Liver (tissue), 8 donors: ENCODE measurements at regions not wholly inside any gene's neighbourhood (a gene's known extent, or its start where the extent isn't known, plus 50 kb on each side); places are given as distances from the start of the nearest gene placed in this dataset.

ENCODE experiments used
- DNase-seq: peaks from one replicate; pipeline ENCODE4 v3.0.0-alpha.2; 2017; ENCODE audit warnings: low spot score
- H3K27ac ChIP-seq, 2 donors: one replicate each; pipeline ENCODE4 v1.7.0; 2013; ENCODE audit warnings: inconsistent platforms in 2 of 2, low read length in 2 of 2, control low read depth in 1 of 2, low read depth in 1 of 2, mild to moderate bottlenecking in 1 of 2
- H3K27me3 ChIP-seq, 4 donors: one replicate each; pipeline versions ENCODE4 v1.6.1 to v1.7.0; 2013; ENCODE audit warnings: low read length in 3 of 4, inconsistent platforms in 1 of 4, mild to moderate bottlenecking in 1 of 4, moderate library complexity in 1 of 4; ENCODE audit not compliant: control insufficient read depth in 4 of 4, insufficient read depth in 4 of 4
- H3K36me3 ChIP-seq, 4 donors: one replicate each; pipeline versions ENCODE4 v1.6.1 to v1.7.0; 2013; ENCODE audit warnings: low read length in 3 of 4, mild to moderate bottlenecking in 3 of 4, low read depth in 1 of 4, moderate library complexity in 1 of 4; ENCODE audit not compliant: control insufficient read depth in 4 of 4, insufficient read depth in 3 of 4
- H3K4me1 ChIP-seq, 4 donors: one replicate each; pipeline versions ENCODE4 v1.6.1 to v1.7.0; 2013; ENCODE audit warnings: low read length in 3 of 4, mild to moderate bottlenecking in 3 of 4, moderate library complexity in 1 of 4; ENCODE audit not compliant: control insufficient read depth in 4 of 4, insufficient read depth in 4 of 4
- H3K4me3 ChIP-seq, 3 donors: one replicate each; pipeline versions ENCODE4 v1.6.1 to v1.7.0; 2013; ENCODE audit warnings: low read length in 3 of 3, control low read depth in 1 of 3, low read depth in 1 of 3, mild to moderate bottlenecking in 1 of 3
- H3K9ac ChIP-seq, 2 donors: one replicate each; pipeline ENCODE4 v1.7.0; 2013; ENCODE audit warnings: low read length in 2 of 2, mild to moderate bottlenecking in 2 of 2, moderate library complexity in 2 of 2, control low read depth in 1 of 2, low read depth in 1 of 2
- H3K9me3 ChIP-seq, 4 donors: one replicate each; pipeline versions ENCODE4 v1.6.1 to v1.7.0; 2013; ENCODE audit warnings: low read length in 3 of 4; ENCODE audit not compliant: control insufficient read depth in 4 of 4
- EGR1 ChIP-seq, 2 donors: IDR thresholded peaks; 2 replicates each; pipeline ENCODE4 v1.6.1; 2016 to 2018; ENCODE audit warnings: antibody characterized with exemption in 2 of 2, low read depth in 2 of 2
- FOXA1 ChIP-seq: IDR thresholded peaks from 2 replicates; pipeline ENCODE4 v1.6.1; 2016; ENCODE audit warnings: antibody characterized with exemption
- FOXA2 ChIP-seq: IDR thresholded peaks from 2 replicates; pipeline ENCODE4 v1.6.1; 2016; ENCODE audit warnings: antibody characterized with exemption
- GABPA ChIP-seq, 2 donors: IDR thresholded peaks in 1 of 2; conservative IDR thresholded peaks in 1 of 2; 2 replicates each; pipeline ENCODE4 v1.6.1; 2016; ENCODE audit warnings: antibody characterized with exemption in 2 of 2, mild to moderate bottlenecking in 1 of 2, moderate library complexity in 1 of 2
- HNF4A ChIP-seq, 2 donors: conservative IDR thresholded peaks; 2 replicates each; pipeline ENCODE4 v1.6.1; 2016; ENCODE audit warnings: antibody characterized with exemption in 2 of 2, mild to moderate bottlenecking in 2 of 2
- HNF4G ChIP-seq: IDR thresholded peaks from 2 replicates; pipeline ENCODE4 v1.6.1; 2016; ENCODE audit warnings: antibody characterized with exemption
- JUND ChIP-seq, 2 donors: IDR thresholded peaks; 2 replicates each; pipeline ENCODE4 v1.6.1; 2016; ENCODE audit warnings: antibody characterized with exemption in 2 of 2
- NR2F2 ChIP-seq: IDR thresholded peaks from 2 replicates; pipeline ENCODE4 v1.6.1; 2016; ENCODE audit warnings: antibody characterized with exemption
- RAD21 ChIP-seq, 2 donors: IDR thresholded peaks; 2 replicates each; pipeline ENCODE4 v1.6.1; 2016; ENCODE audit warnings: antibody characterized with exemption in 2 of 2, mild to moderate bottlenecking in 2 of 2
- RXRA ChIP-seq, 2 donors: IDR thresholded peaks; 2 replicates each; pipeline ENCODE4 v1.6.1; 2017 to 2018; ENCODE audit warnings: antibody characterized with exemption in 2 of 2, mild to moderate bottlenecking in 1 of 2
- SP1 ChIP-seq: IDR thresholded peaks from 2 replicates; pipeline ENCODE4 v1.6.1; 2018; ENCODE audit warnings: antibody characterized with exemption, mild to moderate bottlenecking
- TAF1 ChIP-seq: conservative IDR thresholded peaks from 2 replicates; pipeline ENCODE4 v1.6.1; 2016; ENCODE audit warnings: antibody characterized with exemption, mild to moderate bottlenecking
- YY1 ChIP-seq: IDR thresholded peaks from 2 replicates; pipeline ENCODE4 v1.6.1; 2016; ENCODE audit warnings: antibody characterized with exemption, mild to moderate bottlenecking
- WGBS: extraction: QIAGEN DNeasy Blood & Tissue Kit; methylation state at CpG from one replicate; pipeline ENCODE4 v1.1.7; 2013; 5-methylcytosine and 5-hydroxymethylcytosine counted together
- TF ChIP-seq, protein P1 (sequence below): fragments of 150-350 bp; IDR thresholded peaks from 2 replicates; pipeline ENCODE4 v1.5.1; 2017; ENCODE audit warnings: improper control_type of control experiment, low read depth, low read length; ENCODE audit not compliant: missing input control
- TF ChIP-seq, protein P2 (sequence below): IDR thresholded peaks from 2 replicates; pipeline ENCODE4 v1.6.1; 2016; ENCODE audit warnings: antibody characterized with exemption
- TF ChIP-seq, protein P3 (sequence below): IDR thresholded peaks from 2 replicates; pipeline ENCODE4 v1.6.1; 2016; ENCODE audit warnings: antibody characterized with exemption, mild to moderate bottlenecking
- TF ChIP-seq, protein P4 (sequence below): IDR thresholded peaks from 2 replicates; pipeline ENCODE4 v1.6.1; 2016; ENCODE audit warnings: antibody characterized with exemption
- TF ChIP-seq, protein P5 (sequence below): IDR thresholded peaks from 2 replicates; pipeline ENCODE4 v1.6.1; 2016; ENCODE audit warnings: antibody characterized with exemption
- donor health status: healthy.
- donor health status: healthy.
- donor health status: healthy.
- donor health status: healthy.
- donor health status: healthy.

DNA sequence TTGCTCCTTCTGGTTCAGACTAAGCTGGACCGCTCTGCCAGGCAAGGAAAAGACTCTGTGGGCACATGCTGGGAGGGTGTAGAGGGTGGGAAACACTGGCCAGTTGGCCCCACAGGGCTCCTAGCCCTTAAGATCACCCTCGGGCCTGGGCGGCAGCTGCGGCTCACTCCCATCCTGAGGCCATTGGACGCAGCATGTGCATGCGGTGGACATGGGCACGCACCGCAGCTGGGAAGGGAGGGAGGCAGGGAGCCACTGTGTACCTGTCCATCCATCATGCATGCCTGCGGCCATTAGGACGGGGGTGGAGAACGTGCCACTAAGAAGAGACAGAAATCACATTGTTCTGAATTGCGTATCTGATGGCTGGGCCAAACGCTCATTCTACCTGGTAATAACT lies 140.1 kb upstream of the THBS2 start:
- no peak for DNase-seq
- WGBS: 88% methylated on average over 13 of the region's 13 CpGs
- no peaks in the 10 kb centered on the region for H3K36me3 ChIP-seq

DNA sequence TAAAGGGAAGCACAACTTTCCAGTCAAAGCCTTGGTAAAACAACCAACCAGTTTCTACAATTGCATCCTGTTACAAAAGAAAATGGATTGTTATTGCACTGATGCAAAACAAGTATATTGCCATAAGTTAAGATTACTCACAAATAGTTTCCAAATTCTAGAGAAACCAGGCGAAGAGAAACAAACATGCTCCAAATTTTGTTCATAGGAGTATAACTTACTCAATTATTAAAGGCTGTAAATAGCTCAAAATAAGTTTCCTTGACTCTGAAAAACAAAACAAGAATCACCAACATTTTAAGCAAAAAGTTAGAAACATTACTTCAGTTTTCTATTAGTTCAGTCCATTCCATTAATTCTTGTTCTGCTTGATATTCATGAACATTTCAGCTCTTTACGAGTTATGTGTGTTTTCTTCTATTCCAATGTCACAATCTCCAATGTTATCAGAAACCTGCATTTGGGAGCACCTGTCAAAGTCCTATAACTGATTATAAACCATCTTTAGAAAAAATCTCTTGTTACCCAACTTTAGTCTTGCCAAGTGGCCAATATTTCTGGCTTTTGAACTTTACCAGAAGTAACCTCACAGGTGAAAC lies 137.9 kb upstream of the THBS2 start:
- 78% methylated on average over 2 of the region's 2 CpGs for WGBS
- Histone ChIP-seq H3K9me3 (peaks cover 4 to 15% (median 13%) of the 10 kb centered on the region in 4 donors), H3K9ac (no peak overlapping the region)

More for the DNA sequence above, 140.1 kb upstream of the THBS2 start:
- peaks cover 4 to 15% (median 13%) of the 10 kb centered on the region in 4 donors for H3K9me3 ChIP-seq
- no peaks in the 10 kb centered on the region for H3K4me1 ChIP-seq
- no peak overlapping the region for H3K4me3 ChIP-seq
- no peak for TF ChIP-seq SP1
- no peak for TF ChIP-seq TAF1
- no peak for TF ChIP-seq FOXA2
- H3K27ac ChIP-seq: no peak overlapping the region
- H3K27me3 ChIP-seq: no peaks in the 10 kb centered on the region
- no peak overlapping the region for H3K9ac ChIP-seq

More for the DNA sequence above, 137.9 kb upstream of the THBS2 start:
- no peak overlapping the region for H3K27ac ChIP-seq
- no peak for DNase-seq
- H3K4me1 ChIP-seq: no peaks in the 10 kb centered on the region
- no peak overlapping the region for H3K4me3 ChIP-seq
- no peaks in the 10 kb centered on the region for H3K36me3 ChIP-seq
- no peaks in the 10 kb centered on the region for H3K27me3 ChIP-seq
- no peak for TF ChIP-seq JUND (IDR thresholded peaks at IDR 0.05)
- TF ChIP-seq HNF4G: no peak
- no peak for TF ChIP-seq SP1
- no peak for TF ChIP-seq FOXA2
- TF ChIP-seq, protein P1, sequence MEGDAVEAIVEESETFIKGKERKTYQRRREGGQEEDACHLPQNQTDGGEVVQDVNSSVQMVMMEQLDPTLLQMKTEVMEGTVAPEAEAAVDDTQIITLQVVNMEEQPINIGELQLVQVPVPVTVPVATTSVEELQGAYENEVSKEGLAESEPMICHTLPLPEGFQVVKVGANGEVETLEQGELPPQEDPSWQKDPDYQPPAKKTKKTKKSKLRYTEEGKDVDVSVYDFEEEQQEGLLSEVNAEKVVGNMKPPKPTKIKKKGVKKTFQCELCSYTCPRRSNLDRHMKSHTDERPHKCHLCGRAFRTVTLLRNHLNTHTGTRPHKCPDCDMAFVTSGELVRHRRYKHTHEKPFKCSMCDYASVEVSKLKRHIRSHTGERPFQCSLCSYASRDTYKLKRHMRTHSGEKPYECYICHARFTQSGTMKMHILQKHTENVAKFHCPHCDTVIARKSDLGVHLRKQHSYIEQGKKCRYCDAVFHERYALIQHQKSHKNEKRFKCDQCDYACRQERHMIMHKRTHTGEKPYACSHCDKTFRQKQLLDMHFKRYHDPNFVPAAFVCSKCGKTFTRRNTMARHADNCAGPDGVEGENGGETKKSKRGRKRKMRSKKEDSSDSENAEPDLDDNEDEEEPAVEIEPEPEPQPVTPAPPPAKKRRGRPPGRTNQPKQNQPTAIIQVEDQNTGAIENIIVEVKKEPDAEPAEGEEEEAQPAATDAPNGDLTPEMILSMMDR: no peak
- TF ChIP-seq GABPA (IDR thresholded peaks at IDR 0.05 in 1 of 2, conservative IDR thresholded peaks at IDR 0.05 in 1 of 2): no peak
- TF ChIP-seq, protein P2, sequence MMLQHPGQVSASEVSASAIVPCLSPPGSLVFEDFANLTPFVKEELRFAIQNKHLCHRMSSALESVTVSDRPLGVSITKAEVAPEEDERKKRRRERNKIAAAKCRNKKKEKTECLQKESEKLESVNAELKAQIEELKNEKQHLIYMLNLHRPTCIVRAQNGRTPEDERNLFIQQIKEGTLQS: no peak
- no peak for TF ChIP-seq RAD21 (IDR thresholded peaks at IDR 0.05)
- no peak for TF ChIP-seq EGR1 (IDR thresholded peaks at IDR 0.05; ENCODE audit: low read depth in 2 of 2)
- TF ChIP-seq TAF1: no peak
- TF ChIP-seq, protein P3, sequence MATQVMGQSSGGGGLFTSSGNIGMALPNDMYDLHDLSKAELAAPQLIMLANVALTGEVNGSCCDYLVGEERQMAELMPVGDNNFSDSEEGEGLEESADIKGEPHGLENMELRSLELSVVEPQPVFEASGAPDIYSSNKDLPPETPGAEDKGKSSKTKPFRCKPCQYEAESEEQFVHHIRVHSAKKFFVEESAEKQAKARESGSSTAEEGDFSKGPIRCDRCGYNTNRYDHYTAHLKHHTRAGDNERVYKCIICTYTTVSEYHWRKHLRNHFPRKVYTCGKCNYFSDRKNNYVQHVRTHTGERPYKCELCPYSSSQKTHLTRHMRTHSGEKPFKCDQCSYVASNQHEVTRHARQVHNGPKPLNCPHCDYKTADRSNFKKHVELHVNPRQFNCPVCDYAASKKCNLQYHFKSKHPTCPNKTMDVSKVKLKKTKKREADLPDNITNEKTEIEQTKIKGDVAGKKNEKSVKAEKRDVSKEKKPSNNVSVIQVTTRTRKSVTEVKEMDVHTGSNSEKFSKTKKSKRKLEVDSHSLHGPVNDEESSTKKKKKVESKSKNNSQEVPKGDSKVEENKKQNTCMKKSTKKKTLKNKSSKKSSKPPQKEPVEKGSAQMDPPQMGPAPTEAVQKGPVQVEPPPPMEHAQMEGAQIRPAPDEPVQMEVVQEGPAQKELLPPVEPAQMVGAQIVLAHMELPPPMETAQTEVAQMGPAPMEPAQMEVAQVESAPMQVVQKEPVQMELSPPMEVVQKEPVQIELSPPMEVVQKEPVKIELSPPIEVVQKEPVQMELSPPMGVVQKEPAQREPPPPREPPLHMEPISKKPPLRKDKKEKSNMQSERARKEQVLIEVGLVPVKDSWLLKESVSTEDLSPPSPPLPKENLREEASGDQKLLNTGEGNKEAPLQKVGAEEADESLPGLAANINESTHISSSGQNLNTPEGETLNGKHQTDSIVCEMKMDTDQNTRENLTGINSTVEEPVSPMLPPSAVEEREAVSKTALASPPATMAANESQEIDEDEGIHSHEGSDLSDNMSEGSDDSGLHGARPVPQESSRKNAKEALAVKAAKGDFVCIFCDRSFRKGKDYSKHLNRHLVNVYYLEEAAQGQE: no peak
- TF ChIP-seq NR2F2: no peak
- TF ChIP-seq HNF4A (conservative IDR thresholded peaks at IDR 0.05): no peak
- no peak for TF ChIP-seq RXRA (IDR thresholded peaks at IDR 0.05)
- TF ChIP-seq YY1: no peak
- TF ChIP-seq, protein P4, sequence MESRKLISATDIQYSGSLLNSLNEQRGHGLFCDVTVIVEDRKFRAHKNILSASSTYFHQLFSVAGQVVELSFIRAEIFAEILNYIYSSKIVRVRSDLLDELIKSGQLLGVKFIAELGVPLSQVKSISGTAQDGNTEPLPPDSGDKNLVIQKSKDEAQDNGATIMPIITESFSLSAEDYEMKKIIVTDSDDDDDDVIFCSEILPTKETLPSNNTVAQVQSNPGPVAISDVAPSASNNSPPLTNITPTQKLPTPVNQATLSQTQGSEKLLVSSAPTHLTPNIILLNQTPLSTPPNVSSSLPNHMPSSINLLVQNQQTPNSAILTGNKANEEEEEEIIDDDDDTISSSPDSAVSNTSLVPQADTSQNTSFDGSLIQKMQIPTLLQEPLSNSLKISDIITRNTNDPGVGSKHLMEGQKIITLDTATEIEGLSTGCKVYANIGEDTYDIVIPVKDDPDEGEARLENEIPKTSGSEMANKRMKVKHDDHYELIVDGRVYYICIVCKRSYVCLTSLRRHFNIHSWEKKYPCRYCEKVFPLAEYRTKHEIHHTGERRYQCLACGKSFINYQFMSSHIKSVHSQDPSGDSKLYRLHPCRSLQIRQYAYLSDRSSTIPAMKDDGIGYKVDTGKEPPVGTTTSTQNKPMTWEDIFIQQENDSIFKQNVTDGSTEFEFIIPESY: no peak
- no peak for TF ChIP-seq FOXA1
- TF ChIP-seq, protein P5, sequence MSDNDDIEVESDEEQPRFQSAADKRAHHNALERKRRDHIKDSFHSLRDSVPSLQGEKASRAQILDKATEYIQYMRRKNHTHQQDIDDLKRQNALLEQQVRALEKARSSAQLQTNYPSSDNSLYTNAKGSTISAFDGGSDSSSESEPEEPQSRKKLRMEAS: no peak
